Fibroblast of lung (primary cell): ENCODE measurements at regions not wholly inside any gene's neighbourhood (a gene's known extent, or its start where the extent isn't known, plus 50 kb on each side); places are given as distances from the start of the nearest gene placed in this dataset.

Experiments used
- CTCF ChIP-seq, 2 donors: IDR thresholded peaks in 1 of 2; conservative IDR thresholded peaks in 1 of 2; 1 replicate in 1 of 2; 2 replicates in 1 of 2; pipeline ENCODE4 v1.5.1; 2011 to 2012; ENCODE audit warnings: low read length in 2 of 2, control low read depth in 1 of 2, inconsistent platforms in 1 of 2, low read depth in 1 of 2, mild to moderate bottlenecking in 1 of 2
- EZH2 ChIP-seq: IDR thresholded peaks from 2 replicates; pipeline ENCODE4 v1.5.1; 2012; ENCODE audit warnings: low read length, control low read depth, mild to moderate bottlenecking; ENCODE audit errors: missing control alignments

- TF ChIP-seq CTCF (conservative IDR thresholded peaks at IDR 0.05 in 1 of 2, IDR thresholded peaks at IDR 0.05 in 1 of 2; ENCODE audit: low read depth in 1 of 2, low read length in 2 of 2): no peak
- TF ChIP-seq EZH2: no peak
These were observed 547.4 kb upstream of the AGA start for GRCh38 chr4:177989503-177990201.
